Liver (tissue), 7 donors: ENCODE measurements at regions not wholly inside any gene's neighbourhood (a gene's known extent, or its start where the extent isn't known, plus 50 kb on each side); places are given as distances from the start of the nearest gene placed in this dataset.

ENCODE experiments used
- DNase-seq: peaks from one replicate; pipeline ENCODE4 v3.0.0-alpha.2; 2017; ENCODE audit warnings: low spot score
- H3K27ac ChIP-seq, 2 donors: one replicate each; pipeline ENCODE4 v1.7.0; 2013; ENCODE audit warnings: inconsistent platforms in 2 of 2, low read length in 2 of 2, control low read depth in 1 of 2, low read depth in 1 of 2, mild to moderate bottlenecking in 1 of 2
- H3K27me3 ChIP-seq, 4 donors: one replicate each; pipeline versions ENCODE4 v1.6.1 to v1.7.0; 2013; ENCODE audit warnings: low read length in 3 of 4, inconsistent platforms in 1 of 4, mild to moderate bottlenecking in 1 of 4, moderate library complexity in 1 of 4; ENCODE audit not compliant: control insufficient read depth in 4 of 4, insufficient read depth in 4 of 4
- H3K36me3 ChIP-seq, 4 donors: one replicate each; pipeline versions ENCODE4 v1.6.1 to v1.7.0; 2013; ENCODE audit warnings: low read length in 3 of 4, mild to moderate bottlenecking in 3 of 4, low read depth in 1 of 4, moderate library complexity in 1 of 4; ENCODE audit not compliant: control insufficient read depth in 4 of 4, insufficient read depth in 3 of 4
- H3K4me1 ChIP-seq, 4 donors: one replicate each; pipeline versions ENCODE4 v1.6.1 to v1.7.0; 2013; ENCODE audit warnings: low read length in 3 of 4, mild to moderate bottlenecking in 3 of 4, moderate library complexity in 1 of 4; ENCODE audit not compliant: control insufficient read depth in 4 of 4, insufficient read depth in 4 of 4
- H3K4me3 ChIP-seq, 3 donors: one replicate each; pipeline versions ENCODE4 v1.6.1 to v1.7.0; 2013; ENCODE audit warnings: low read length in 3 of 3, control low read depth in 1 of 3, low read depth in 1 of 3, mild to moderate bottlenecking in 1 of 3
- H3K9ac ChIP-seq, 2 donors: one replicate each; pipeline ENCODE4 v1.7.0; 2013; ENCODE audit warnings: low read length in 2 of 2, mild to moderate bottlenecking in 2 of 2, moderate library complexity in 2 of 2, control low read depth in 1 of 2, low read depth in 1 of 2
- H3K9me3 ChIP-seq, 4 donors: one replicate each; pipeline versions ENCODE4 v1.6.1 to v1.7.0; 2013; ENCODE audit warnings: low read length in 3 of 4; ENCODE audit not compliant: control insufficient read depth in 4 of 4
- ATF3 ChIP-seq: IDR thresholded peaks from 2 replicates; pipeline ENCODE4 v1.6.1; 2016; ENCODE audit warnings: antibody characterized with exemption
- FOXA1 ChIP-seq: IDR thresholded peaks from 2 replicates; pipeline ENCODE4 v1.6.1; 2016; ENCODE audit warnings: antibody characterized with exemption
- FOXA2 ChIP-seq: IDR thresholded peaks from 2 replicates; pipeline ENCODE4 v1.6.1; 2016; ENCODE audit warnings: antibody characterized with exemption
- GABPA ChIP-seq, 2 donors: IDR thresholded peaks in 1 of 2; conservative IDR thresholded peaks in 1 of 2; 2 replicates each; pipeline ENCODE4 v1.6.1; 2016; ENCODE audit warnings: antibody characterized with exemption in 2 of 2, mild to moderate bottlenecking in 1 of 2, moderate library complexity in 1 of 2
- HNF4G ChIP-seq: IDR thresholded peaks from 2 replicates; pipeline ENCODE4 v1.6.1; 2016; ENCODE audit warnings: antibody characterized with exemption
- JUND ChIP-seq, 2 donors: IDR thresholded peaks; 2 replicates each; pipeline ENCODE4 v1.6.1; 2016; ENCODE audit warnings: antibody characterized with exemption in 2 of 2
- NR2F2 ChIP-seq: IDR thresholded peaks from 2 replicates; pipeline ENCODE4 v1.6.1; 2016; ENCODE audit warnings: antibody characterized with exemption
- RXRA ChIP-seq, 2 donors: IDR thresholded peaks; 2 replicates each; pipeline ENCODE4 v1.6.1; 2017 to 2018; ENCODE audit warnings: antibody characterized with exemption in 2 of 2, mild to moderate bottlenecking in 1 of 2
- SP1 ChIP-seq: IDR thresholded peaks from 2 replicates; pipeline ENCODE4 v1.6.1; 2018; ENCODE audit warnings: antibody characterized with exemption, mild to moderate bottlenecking
- TAF1 ChIP-seq: conservative IDR thresholded peaks from 2 replicates; pipeline ENCODE4 v1.6.1; 2016; ENCODE audit warnings: antibody characterized with exemption, mild to moderate bottlenecking
- YY1 ChIP-seq: IDR thresholded peaks from 2 replicates; pipeline ENCODE4 v1.6.1; 2016; ENCODE audit warnings: antibody characterized with exemption, mild to moderate bottlenecking
- WGBS: extraction: QIAGEN DNeasy Blood & Tissue Kit; methylation state at CpG from one replicate; pipeline ENCODE4 v1.1.7; 2013; 5-methylcytosine and 5-hydroxymethylcytosine counted together
- TF ChIP-seq, protein P1 (sequence below): IDR thresholded peaks from 2 replicates; pipeline ENCODE4 v1.6.1; 2016; ENCODE audit warnings: antibody characterized with exemption, mild to moderate bottlenecking
- TF ChIP-seq, protein P2 (sequence below): IDR thresholded peaks from 2 replicates; pipeline ENCODE4 v1.6.1; 2016; ENCODE audit warnings: antibody characterized with exemption
- donor health status: healthy.
- donor health status: healthy.
- donor health status: healthy.
- donor health status: healthy.

DNA sequence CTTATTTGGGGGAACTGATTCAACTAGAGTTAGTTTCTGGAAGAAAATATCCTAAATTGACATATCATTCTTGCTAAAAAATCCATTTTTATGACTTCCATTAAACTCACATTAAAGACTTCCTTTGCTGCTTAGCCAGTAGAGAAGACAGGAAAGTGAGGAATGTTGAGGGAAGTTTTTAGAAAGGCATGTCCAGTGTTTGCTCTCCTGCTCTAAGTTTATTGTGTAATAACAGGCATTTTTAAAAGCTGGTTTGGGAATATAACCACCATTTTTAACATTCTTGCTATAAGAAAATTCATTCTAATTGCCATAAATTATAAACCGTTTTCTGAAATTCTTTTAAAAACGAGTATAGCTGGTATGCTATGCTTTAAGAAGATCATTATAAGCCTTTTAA is 428.0 kb downstream of the RAP2B start (continued):
- TF ChIP-seq, protein P1, sequence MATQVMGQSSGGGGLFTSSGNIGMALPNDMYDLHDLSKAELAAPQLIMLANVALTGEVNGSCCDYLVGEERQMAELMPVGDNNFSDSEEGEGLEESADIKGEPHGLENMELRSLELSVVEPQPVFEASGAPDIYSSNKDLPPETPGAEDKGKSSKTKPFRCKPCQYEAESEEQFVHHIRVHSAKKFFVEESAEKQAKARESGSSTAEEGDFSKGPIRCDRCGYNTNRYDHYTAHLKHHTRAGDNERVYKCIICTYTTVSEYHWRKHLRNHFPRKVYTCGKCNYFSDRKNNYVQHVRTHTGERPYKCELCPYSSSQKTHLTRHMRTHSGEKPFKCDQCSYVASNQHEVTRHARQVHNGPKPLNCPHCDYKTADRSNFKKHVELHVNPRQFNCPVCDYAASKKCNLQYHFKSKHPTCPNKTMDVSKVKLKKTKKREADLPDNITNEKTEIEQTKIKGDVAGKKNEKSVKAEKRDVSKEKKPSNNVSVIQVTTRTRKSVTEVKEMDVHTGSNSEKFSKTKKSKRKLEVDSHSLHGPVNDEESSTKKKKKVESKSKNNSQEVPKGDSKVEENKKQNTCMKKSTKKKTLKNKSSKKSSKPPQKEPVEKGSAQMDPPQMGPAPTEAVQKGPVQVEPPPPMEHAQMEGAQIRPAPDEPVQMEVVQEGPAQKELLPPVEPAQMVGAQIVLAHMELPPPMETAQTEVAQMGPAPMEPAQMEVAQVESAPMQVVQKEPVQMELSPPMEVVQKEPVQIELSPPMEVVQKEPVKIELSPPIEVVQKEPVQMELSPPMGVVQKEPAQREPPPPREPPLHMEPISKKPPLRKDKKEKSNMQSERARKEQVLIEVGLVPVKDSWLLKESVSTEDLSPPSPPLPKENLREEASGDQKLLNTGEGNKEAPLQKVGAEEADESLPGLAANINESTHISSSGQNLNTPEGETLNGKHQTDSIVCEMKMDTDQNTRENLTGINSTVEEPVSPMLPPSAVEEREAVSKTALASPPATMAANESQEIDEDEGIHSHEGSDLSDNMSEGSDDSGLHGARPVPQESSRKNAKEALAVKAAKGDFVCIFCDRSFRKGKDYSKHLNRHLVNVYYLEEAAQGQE, result no peak
- TF ChIP-seq NR2F2 (no peak), RXRA (IDR thresholded peaks at IDR 0.05) (no peak), FOXA1 (no peak), FOXA2 (no peak)
- TF ChIP-seq, protein P2, sequence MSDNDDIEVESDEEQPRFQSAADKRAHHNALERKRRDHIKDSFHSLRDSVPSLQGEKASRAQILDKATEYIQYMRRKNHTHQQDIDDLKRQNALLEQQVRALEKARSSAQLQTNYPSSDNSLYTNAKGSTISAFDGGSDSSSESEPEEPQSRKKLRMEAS, result no peak

GRCh38 chr3:153591561-153592245 is 429.7 kb downstream of the RAP2B start:
- TF ChIP-seq GABPA (IDR thresholded peaks at IDR 0.05 in 1 of 2, conservative IDR thresholded peaks at IDR 0.05 in 1 of 2), result no peak
- TF ChIP-seq RXRA (IDR thresholded peaks at IDR 0.05), result no peak
- TF ChIP-seq JUND (IDR thresholded peaks at IDR 0.05), result no peak
- TF ChIP-seq FOXA2, result no peak
- no peak for TF ChIP-seq HNF4G
- no peak for TF ChIP-seq SP1
- no peak for TF ChIP-seq YY1
- no peak for TF ChIP-seq TAF1
- no peak for TF ChIP-seq ATF3
- TF ChIP-seq, protein P2, result no peak
- TF ChIP-seq, protein P1, result no peak
- Histone ChIP-seq H3K9me3 (no peaks in the 10 kb centered on the region), H3K27me3 (no peaks in the 10 kb centered on the region), H3K27ac (no peak overlapping the region), H3K9ac (no peak overlapping the region), H3K36me3 (no peaks in the 10 kb centered on the region), H3K4me1 (no peaks in the 10 kb centered on the region), H3K4me3 (no peak overlapping the region)
- no peak for DNase-seq
- WGBS, result 88% methylated on average over 1 of the region's 1 CpG
